B cell (primary cell): ENCODE measurements at regions not wholly inside any gene's neighbourhood (a gene's known extent, or its start where the extent isn't known, plus 50 kb on each side); places are given as distances from the start of the nearest gene placed in this dataset.

Experiments used
- CTCF ChIP-seq: fragments of 200-600 bp; IDR thresholded peaks from one replicate; pipeline ENCODE4 v1.8.0; 2022; ENCODE audit warnings: antibody characterized with exemption, mild to moderate bottlenecking
- EZH2 ChIP-seq: IDR thresholded peaks from 2 replicates; pipeline ENCODE4 v1.6.1; 2012; ENCODE audit warnings: borderline replicate concordance, low read depth, mild to moderate bottlenecking, moderate library complexity, low read length; ENCODE audit not compliant: insufficient read depth, poor library complexity, severe bottlenecking

- TF ChIP-seq EZH2 (no peak), CTCF (no peak)
Observed at GRCh38 chr11:106158406-106158805, 80.9 kb downstream of the AASDHPPT start.
